C4-2B (cell line): ENCODE measurements at regions not wholly inside any gene's neighbourhood (a gene's known extent, or its start where the extent isn't known, plus 50 kb on each side); places are given as distances from the start of the nearest gene placed in this dataset.

ENCODE experiments used
- ZFX ChIP-seq: fragments of 450-650 bp; IDR thresholded peaks from 2 replicates; pipeline ENCODE4 v1.6.1; 2017
- TF ChIP-seq, protein P1 (sequence below): fragments of 450-650 bp; conservative IDR thresholded peaks from 2 replicates; pipeline ENCODE4 v1.5.1; 2017; ENCODE audit warnings: mild to moderate bottlenecking

DNA sequence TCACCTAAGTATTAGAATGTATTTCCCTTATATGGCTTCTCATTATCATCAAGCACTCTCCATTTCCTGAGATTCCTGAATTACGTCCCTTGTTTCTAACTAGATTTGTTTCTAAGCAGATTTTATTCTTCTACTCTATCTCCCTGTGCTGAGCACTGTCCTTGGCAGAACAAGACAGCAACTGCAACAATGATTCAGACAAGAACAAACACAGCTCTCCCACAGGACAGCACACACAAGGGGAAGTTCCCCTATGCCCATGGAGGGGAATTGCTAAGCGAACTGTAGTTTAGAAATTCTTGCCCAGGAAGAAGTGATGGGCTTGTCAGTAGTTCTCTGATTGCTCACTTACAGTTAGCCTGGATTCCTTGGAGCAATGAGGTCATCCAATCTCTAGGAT lies 759.9 kb downstream of the DTWD2 start:
- TF ChIP-seq, protein P1, sequence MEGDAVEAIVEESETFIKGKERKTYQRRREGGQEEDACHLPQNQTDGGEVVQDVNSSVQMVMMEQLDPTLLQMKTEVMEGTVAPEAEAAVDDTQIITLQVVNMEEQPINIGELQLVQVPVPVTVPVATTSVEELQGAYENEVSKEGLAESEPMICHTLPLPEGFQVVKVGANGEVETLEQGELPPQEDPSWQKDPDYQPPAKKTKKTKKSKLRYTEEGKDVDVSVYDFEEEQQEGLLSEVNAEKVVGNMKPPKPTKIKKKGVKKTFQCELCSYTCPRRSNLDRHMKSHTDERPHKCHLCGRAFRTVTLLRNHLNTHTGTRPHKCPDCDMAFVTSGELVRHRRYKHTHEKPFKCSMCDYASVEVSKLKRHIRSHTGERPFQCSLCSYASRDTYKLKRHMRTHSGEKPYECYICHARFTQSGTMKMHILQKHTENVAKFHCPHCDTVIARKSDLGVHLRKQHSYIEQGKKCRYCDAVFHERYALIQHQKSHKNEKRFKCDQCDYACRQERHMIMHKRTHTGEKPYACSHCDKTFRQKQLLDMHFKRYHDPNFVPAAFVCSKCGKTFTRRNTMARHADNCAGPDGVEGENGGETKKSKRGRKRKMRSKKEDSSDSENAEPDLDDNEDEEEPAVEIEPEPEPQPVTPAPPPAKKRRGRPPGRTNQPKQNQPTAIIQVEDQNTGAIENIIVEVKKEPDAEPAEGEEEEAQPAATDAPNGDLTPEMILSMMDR: no peak
- TF ChIP-seq ZFX: no peak
